H9 (cell line): ENCODE measurements at regions not wholly inside any gene's neighbourhood (a gene's known extent, or its start where the extent isn't known, plus 50 kb on each side); places are given as distances from the start of the nearest gene placed in this dataset.

Source experiments
- DNase-seq: peaks from one replicate; pipeline ENCODE4 v3.0.0-alpha.2; 2017
- H2AFZ ChIP-seq: one replicate; pipeline ENCODE4 v1.6.1; 2013; ENCODE audit warnings: mild to moderate bottlenecking, low read length, control low read depth, moderate library complexity
- H2AK5ac ChIP-seq: 2 replicates; pipeline ENCODE4 v1.6.1; 2013; ENCODE audit warnings: low read length, control low read depth, mixed read lengths; ENCODE audit not compliant: insufficient read length
- H2BK120ac ChIP-seq: one replicate; pipeline ENCODE4 v1.6.1; 2013; ENCODE audit warnings: low read depth, mild to moderate bottlenecking, low read length, control low read depth, inconsistent platforms; ENCODE audit not compliant: poor library complexity, severe bottlenecking
- H2BK12ac ChIP-seq: 2 replicates; pipeline ENCODE4 v1.6.1; 2013; ENCODE audit warnings: low read length, control low read depth, mixed read lengths, low read depth; ENCODE audit not compliant: insufficient read length
- H2BK15ac ChIP-seq: 2 replicates; pipeline ENCODE4 v1.6.1; 2013; ENCODE audit warnings: low read depth, low read length, control low read depth
- H2BK20ac ChIP-seq: one replicate; pipeline ENCODE4 v1.6.1; 2013; ENCODE audit warnings: low read depth, mild to moderate bottlenecking, low read length, control low read depth, inconsistent platforms; ENCODE audit not compliant: poor library complexity, severe bottlenecking
- H2BK5ac ChIP-seq: 2 replicates; pipeline ENCODE4 v1.6.1; 2013; ENCODE audit warnings: low read length, control low read depth, mixed read lengths; ENCODE audit not compliant: insufficient read length
- H3K14ac ChIP-seq: 2 replicates; pipeline ENCODE4 v1.6.1; 2013; ENCODE audit warnings: low read length, control low read depth; ENCODE audit not compliant: insufficient read depth
- H3K18ac ChIP-seq: 2 replicates; pipeline ENCODE4 v1.6.1; 2013; ENCODE audit warnings: low read depth, mild to moderate bottlenecking, mixed read lengths, low read length, control low read depth; ENCODE audit not compliant: insufficient read length
- H3K23ac ChIP-seq: 2 replicates; pipeline ENCODE4 v1.6.1; 2013; ENCODE audit warnings: low read length, control low read depth, mixed read lengths, low read depth; ENCODE audit not compliant: insufficient read length
- H3K23me2 ChIP-seq: 2 replicates; pipeline ENCODE4 v1.6.1; 2013; ENCODE audit warnings: low read depth, mild to moderate bottlenecking, mixed read lengths, low read length, control low read depth; ENCODE audit not compliant: insufficient read length, poor library complexity, severe bottlenecking
- H3K27ac ChIP-seq: 2 replicates; pipeline ENCODE4 v1.5.1; 2013; ENCODE audit warnings: low read length, control low read depth, mixed read lengths, low read depth; ENCODE audit not compliant: insufficient read length
- H3K27me3 ChIP-seq: 2 replicates; pipeline ENCODE4 v1.6.1; 2013; ENCODE audit warnings: low read length, control low read depth, inconsistent platforms; ENCODE audit not compliant: insufficient read depth
- H3K4ac ChIP-seq: 2 replicates; pipeline ENCODE4 v1.6.1; 2013; ENCODE audit warnings: low read depth, mild to moderate bottlenecking, control low read depth, inconsistent platforms, low read length, moderate library complexity
- H3K4me1 ChIP-seq: 2 replicates; pipeline ENCODE4 v1.6.1; 2013; ENCODE audit warnings: low read length, control low read depth, inconsistent platforms; ENCODE audit not compliant: insufficient read depth
- H3K4me2 ChIP-seq: 2 replicates; pipeline ENCODE4 v1.6.1; 2013; ENCODE audit warnings: low read length, control low read depth, mixed read lengths; ENCODE audit not compliant: insufficient read length, insufficient read depth
- H3K56ac ChIP-seq: 2 replicates; pipeline ENCODE4 v1.6.1; 2013; ENCODE audit warnings: low read depth, mild to moderate bottlenecking, mixed read lengths, low read length, control low read depth; ENCODE audit not compliant: insufficient read length
- H3K79me1 ChIP-seq: 2 replicates; pipeline ENCODE4 v1.6.1; 2013; ENCODE audit warnings: low read depth, mild to moderate bottlenecking, moderate library complexity, low read length, control low read depth, inconsistent platforms; ENCODE audit not compliant: insufficient read depth, poor library complexity, severe bottlenecking
- H3K79me2 ChIP-seq: 2 replicates; pipeline ENCODE4 v1.6.1; 2013; ENCODE audit warnings: low read length, control low read depth, inconsistent platforms; ENCODE audit not compliant: insufficient read depth
- H3K9ac ChIP-seq: 2 replicates; pipeline ENCODE4 v1.6.1; 2013; ENCODE audit warnings: low read length, control low read depth, mixed read lengths; ENCODE audit not compliant: insufficient read length; ENCODE audit errors: extremely low read depth
- H3K9me3 ChIP-seq: one replicate; pipeline ENCODE4 v1.6.1; 2013; ENCODE audit warnings: low read depth, low read length, inconsistent platforms; ENCODE audit not compliant: control insufficient read depth
- H3T11ph ChIP-seq: one replicate; pipeline ENCODE4 v1.6.1; 2013; ENCODE audit warnings: mild to moderate bottlenecking, low read length, control low read depth, inconsistent platforms
- H4K20me1 ChIP-seq: one replicate; pipeline ENCODE4 v1.6.1; 2013; ENCODE audit not compliant: control insufficient read depth, insufficient read length, insufficient read depth
- H4K5ac ChIP-seq: 2 replicates; pipeline ENCODE4 v1.6.1; 2013; ENCODE audit warnings: low read depth, mild to moderate bottlenecking, mixed read lengths, low read length, control low read depth; ENCODE audit not compliant: insufficient read length
- H4K8ac ChIP-seq: replicated peaks from 2 replicates; pipeline ENCODE4 v1.6.1; 2013; ENCODE audit warnings: low read length, control low read depth, mixed read lengths, low read depth; ENCODE audit not compliant: insufficient read length
- H4K91ac ChIP-seq: 2 replicates; pipeline ENCODE4 v1.6.1; 2013; ENCODE audit warnings: low read depth, mild to moderate bottlenecking, moderate library complexity, mixed read lengths, low read length, control low read depth; ENCODE audit not compliant: insufficient read length
- H3K27ac Mint-ChIP-seq, 3 experiments: 2 replicates in 2 of 3; 3 replicates in 1 of 3; pipeline ENCODE4 v1.8.0; 2020 to 2021; ENCODE audit warnings: mixed read lengths in 3 of 3, mild to moderate bottlenecking in 1 of 3, moderate library complexity in 1 of 3
- H3K27me3 Mint-ChIP-seq: 2 replicates; pipeline ENCODE4 v1.8.0; 2021; ENCODE audit warnings: low read depth, mild to moderate bottlenecking, moderate library complexity, mixed read lengths
- H3K36me3 Mint-ChIP-seq, 3 experiments: 2 replicates in 2 of 3; 3 replicates in 1 of 3; pipeline ENCODE4 v1.8.0; 2020 to 2021; ENCODE audit warnings: low read depth in 3 of 3, mixed read lengths in 3 of 3; ENCODE audit not compliant: insufficient read depth in 1 of 3
- H3K4me1 Mint-ChIP-seq, 2 experiments: 2 replicates each; pipeline ENCODE4 v1.8.0; 2020; ENCODE audit warnings: mixed read lengths in 2 of 2
- H3K4me3 Mint-ChIP-seq, 2 experiments: 2 replicates in 1 of 2; 3 replicates in 1 of 2; pipeline ENCODE4 v1.8.0; 2020 to 2021; ENCODE audit warnings: mild to moderate bottlenecking in 2 of 2, mixed read lengths in 2 of 2, moderate library complexity in 1 of 2
- H3K9me3 Mint-ChIP-seq, 2 experiments: 2 replicates in 1 of 2; 3 replicates in 1 of 2; pipeline ENCODE4 v1.8.0; 2020; ENCODE audit warnings: mild to moderate bottlenecking in 2 of 2, mixed read lengths in 2 of 2, moderate library complexity in 1 of 2
- WGBS: extraction: QIAGEN DNeasy Blood & Tissue Kit; methylation state at CpG from one replicate; pipeline ENCODE4 v1.1.7; 2013; ENCODE audit warnings: missing lambda C conversion rate, low lambda C conversion rate, mixed read lengths; ENCODE audit not compliant: insufficient read length; ENCODE audit errors: extremely low coverage; 5-methylcytosine and 5-hydroxymethylcytosine counted together
- TF ChIP-seq, protein P1 (sequence below): fragments of 200-600 bp; sonication (generic); conservative IDR thresholded peaks from 3 replicates; pipeline ENCODE4 v1.8.0; 2021; ENCODE audit warnings: antibody characterized with exemption, mild to moderate bottlenecking

DNA sequence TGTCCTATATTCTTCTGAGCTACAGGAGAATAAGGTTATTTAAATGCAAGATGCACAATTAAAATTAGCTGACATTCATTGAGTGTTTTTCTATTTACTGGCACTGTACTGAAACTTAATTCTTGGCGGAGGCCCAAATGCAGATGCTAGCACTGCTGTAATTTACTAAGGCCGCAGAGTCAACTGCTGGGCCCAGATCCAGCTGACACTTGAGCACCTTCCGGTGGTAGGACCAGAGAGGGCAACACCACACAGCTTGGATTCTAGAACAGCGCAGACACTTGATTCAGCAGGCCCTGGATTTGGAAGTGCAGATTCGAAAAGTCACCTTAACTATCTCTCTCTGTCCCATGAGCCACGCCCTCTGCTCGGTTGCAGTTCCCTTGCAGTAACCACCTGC, 228.6 kb upstream of the TMEM72 start:
- Histone ChIP-seq H2AFZ (no peak overlapping the region), H2BK12ac (no peak overlapping the region), H4K91ac (no peak overlapping the region), H2BK15ac (no peak overlapping the region), H3K23ac (no peak overlapping the region), H3K18ac (no peak overlapping the region), H4K5ac (no peak overlapping the region), H3K23me2 (no peaks in the 10 kb centered on the region), H2AK5ac (no peak overlapping the region), H4K20me1 (no peaks in the 10 kb centered on the region), H3K9ac (no peak overlapping the region), H3K27ac (no peak overlapping the region), H3K9me3 (no peaks in the 10 kb centered on the region), H3K79me1 (no peaks in the 10 kb centered on the region), H3K56ac (no peak overlapping the region), H3K14ac (no peak overlapping the region), H2BK5ac (no peak overlapping the region), H3K4me2 (no peak overlapping the region), H3K27me3 (no peaks in the 10 kb centered on the region), H2BK20ac (no peak overlapping the region), H3K4me1 (no peaks in the 10 kb centered on the region; the same call in 1 of the 2 replicates), H3T11ph (no peak overlapping the region), H3K79me2 (no peaks in the 10 kb centered on the region), H3K4ac (no peak overlapping the region), H2BK120ac (no peak overlapping the region), H4K8ac (no peak overlapping the region)
- TF ChIP-seq, protein P1, sequence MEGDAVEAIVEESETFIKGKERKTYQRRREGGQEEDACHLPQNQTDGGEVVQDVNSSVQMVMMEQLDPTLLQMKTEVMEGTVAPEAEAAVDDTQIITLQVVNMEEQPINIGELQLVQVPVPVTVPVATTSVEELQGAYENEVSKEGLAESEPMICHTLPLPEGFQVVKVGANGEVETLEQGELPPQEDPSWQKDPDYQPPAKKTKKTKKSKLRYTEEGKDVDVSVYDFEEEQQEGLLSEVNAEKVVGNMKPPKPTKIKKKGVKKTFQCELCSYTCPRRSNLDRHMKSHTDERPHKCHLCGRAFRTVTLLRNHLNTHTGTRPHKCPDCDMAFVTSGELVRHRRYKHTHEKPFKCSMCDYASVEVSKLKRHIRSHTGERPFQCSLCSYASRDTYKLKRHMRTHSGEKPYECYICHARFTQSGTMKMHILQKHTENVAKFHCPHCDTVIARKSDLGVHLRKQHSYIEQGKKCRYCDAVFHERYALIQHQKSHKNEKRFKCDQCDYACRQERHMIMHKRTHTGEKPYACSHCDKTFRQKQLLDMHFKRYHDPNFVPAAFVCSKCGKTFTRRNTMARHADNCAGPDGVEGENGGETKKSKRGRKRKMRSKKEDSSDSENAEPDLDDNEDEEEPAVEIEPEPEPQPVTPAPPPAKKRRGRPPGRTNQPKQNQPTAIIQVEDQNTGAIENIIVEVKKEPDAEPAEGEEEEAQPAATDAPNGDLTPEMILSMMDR: no peak
- Mint-ChIP-seq H3K36me3 (no peaks in the 10 kb centered on the region), H3K27ac (no peak overlapping the region), H3K4me3 (no peak overlapping the region), H3K27me3 (no peaks in the 10 kb centered on the region), H3K9me3 (no peaks in the 10 kb centered on the region), H3K4me1 (peaks cover 0 to 6% of the 10 kb centered on the region in 2 experiments; a peak in 2 of 4 replicates)
- WGBS: no CpG with 5 or more reads among the region's 7 CpGs
- DNase-seq: no peak
